PC-3 (cell line): ENCODE measurements at regions not wholly inside any gene's neighbourhood (a gene's known extent, or its start where the extent isn't known, plus 50 kb on each side); places are given as distances from the start of the nearest gene placed in this dataset.

Source experiments
- ATAC-seq: fragments of 200-7000 bp; cut with Tn5 transposase; 2 replicates; pipeline ENCODE4 v1.9.1; 2020; ENCODE audit warnings: mild to moderate bottlenecking, moderate library complexity
- BruUV-seq: library from RNA; stranded (reverse); fragments of 400-500 nt; replicated peaks from 2 replicates; lab custom pipeline; 2021; lab: Mats Ljungman, UMichigan
- CTCF ChIA-PET: fragments of 300-600 bp; sonication (Branson Sonifier 250); formaldehyde crosslinking; loops from one replicate; lab custom pipeline; 2022; ENCODE audit warnings: antibody characterized with exemption; lab: Charles Lee
- POLR2A ChIA-PET: fragments of 300-600 bp; sonication (Branson Sonifier 250); formaldehyde crosslinking; loops from one replicate; lab custom pipeline; 2022; ENCODE audit warnings: antibody characterized with exemption; ENCODE audit not compliant: unreplicated experiment; lab: Charles Lee
- DNase-seq: peaks from one replicate; pipeline ENCODE4 v3.0.0-alpha.2; 2015
- H2AFZ ChIP-seq: fragments of 300-600 bp; sonication (generic); 2 replicates; pipeline ENCODE4 v1.6.0; 2016; ENCODE audit warnings: antibody characterized with exemption, low read length
- H3F3A ChIP-seq: fragments of 300-600 bp; sonication (generic); one replicate; pipeline ENCODE4 v1.6.0; 2017; ENCODE audit warnings: antibody characterized with exemption, low read length, control low read depth, mild to moderate bottlenecking; ENCODE audit not compliant: unreplicated experiment
- H3K27ac ChIP-seq: fragments of 300-600 bp; sonication (generic); 2 replicates; pipeline ENCODE4 v1.5.1; 2016; ENCODE audit warnings: mild to moderate bottlenecking, low read length
- H3K27me3 ChIP-seq: fragments of 300-600 bp; sonication (generic); 2 replicates; pipeline ENCODE4 v1.6.1; 2016; ENCODE audit warnings: low read length, mixed read lengths
- H3K36me3 ChIP-seq: fragments of 300-600 bp; sonication (generic); 2 replicates; pipeline ENCODE4 v1.6.1; 2016; ENCODE audit warnings: low read depth, mixed run types, low read length, mixed read lengths
- H3K4me1 ChIP-seq: fragments of 300-600 bp; sonication (generic); 2 replicates; pipeline ENCODE4 v1.5.1; 2016; ENCODE audit warnings: low read length; ENCODE audit not compliant: insufficient read depth
- H3K4me2 ChIP-seq: fragments of 300-600 bp; sonication (generic); 2 replicates; pipeline ENCODE4 v1.6.0; 2016; ENCODE audit warnings: low read length
- H3K4me3 ChIP-seq: fragments of 300-600 bp; sonication (generic); 2 replicates; pipeline ENCODE4 v1.5.1; 2016; ENCODE audit warnings: mild to moderate bottlenecking, low read length, mixed read lengths
- H3K79me2 ChIP-seq: fragments of 300-600 bp; sonication (generic); 2 replicates; pipeline ENCODE4 v1.6.1; 2017; ENCODE audit warnings: low read length, mixed read lengths
- H3K9ac ChIP-seq: fragments of 300-600 bp; sonication (generic); 2 replicates; pipeline ENCODE4 v1.6.0; 2016; ENCODE audit warnings: mild to moderate bottlenecking, low read length
- H3K9me2 ChIP-seq: fragments of 300-600 bp; sonication (generic); replicated peaks from 2 replicates; pipeline ENCODE4 v1.6.1; 2016; ENCODE audit warnings: mixed run types, low read length, mixed read lengths
- H3K9me3 ChIP-seq: fragments of 300-600 bp; sonication (generic); 2 replicates; pipeline ENCODE4 v1.6.1; 2016; ENCODE audit warnings: low read length, mixed read lengths
- H4K20me1 ChIP-seq: fragments of 300-600 bp; sonication (generic); 2 replicates; pipeline ENCODE4 v1.6.1; 2016; ENCODE audit warnings: low read length, mixed read lengths
- EZH2 ChIP-seq: fragments of 300-600 bp; sonication (generic); IDR thresholded peaks from one replicate; pipeline ENCODE4 v1.6.1; 2017; ENCODE audit warnings: antibody characterized with exemption, mild to moderate bottlenecking, low read length; ENCODE audit not compliant: unreplicated experiment
- EZH2phosphoT487 ChIP-seq: fragments of 300-600 bp; sonication (generic); IDR thresholded peaks from 2 replicates; pipeline ENCODE4 v1.6.1; 2018; ENCODE audit warnings: mild to moderate bottlenecking, antibody characterized with exemption, low read length, borderline replicate concordance
- intact Hi-C: fragments of 100-400 bp; cut with micrococcal nuclease; formaldehyde crosslinking; loops from 2 replicates; pipeline ENCODE4 v1.9.0; 2023
- TF ChIP-seq, protein P1 (sequence below): fragments of 300-600 bp; sonication (generic); conservative IDR thresholded peaks from 2 replicates; pipeline ENCODE4 v1.5.1; 2017; ENCODE audit warnings: antibody characterized with exemption, low read depth, mild to moderate bottlenecking, low read length

DNA sequence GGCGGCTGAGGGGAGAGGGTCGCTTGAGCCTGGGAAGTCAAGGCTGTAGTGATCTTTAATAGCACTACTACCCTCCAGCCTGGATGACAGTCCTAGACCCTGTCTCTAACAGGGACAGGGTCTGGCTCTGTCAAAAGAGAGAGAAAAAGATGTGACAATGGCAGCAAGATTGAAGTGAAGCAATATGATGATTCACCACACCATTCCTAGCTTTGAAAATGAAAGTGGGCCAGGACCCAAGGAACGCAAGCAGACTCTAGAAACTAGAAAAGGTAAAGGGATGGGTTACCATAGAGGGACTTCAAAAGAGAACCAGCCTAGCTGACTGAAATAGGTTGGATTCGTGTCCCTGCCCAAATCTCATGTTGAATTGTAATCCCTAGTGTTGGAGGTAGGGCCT is 426.9 kb downstream of the HTR1B start:
- H3K4me3 ChIP-seq: no peak overlapping the region
- CTCF ChIA-PET: no interaction called here
- H3F3A ChIP-seq: no peaks in the 10 kb centered on the region
- H3K79me2 ChIP-seq: no peaks in the 10 kb centered on the region
- ATAC-seq: no peak
- no peaks in the 10 kb centered on the region for H3K27me3 ChIP-seq
- H3K9me3 ChIP-seq: no peaks in the 10 kb centered on the region
- no peak overlapping the region for H3K4me2 ChIP-seq
- no peak overlapping the region for H3K9ac ChIP-seq
- no peak for DNase-seq
- no peaks in the 10 kb centered on the region for H3K36me3 ChIP-seq
- intact Hi-C loops: no loop called here
- H2AFZ ChIP-seq: no peak overlapping the region
- POLR2A ChIA-PET: no interaction called here
- H4K20me1 ChIP-seq: no peaks in the 10 kb centered on the region
- no peaks in the 10 kb centered on the region for H3K9me2 ChIP-seq
- TF ChIP-seq EZH2phosphoT487 (no peak), EZH2 (no peak)
- TF ChIP-seq, protein P1, sequence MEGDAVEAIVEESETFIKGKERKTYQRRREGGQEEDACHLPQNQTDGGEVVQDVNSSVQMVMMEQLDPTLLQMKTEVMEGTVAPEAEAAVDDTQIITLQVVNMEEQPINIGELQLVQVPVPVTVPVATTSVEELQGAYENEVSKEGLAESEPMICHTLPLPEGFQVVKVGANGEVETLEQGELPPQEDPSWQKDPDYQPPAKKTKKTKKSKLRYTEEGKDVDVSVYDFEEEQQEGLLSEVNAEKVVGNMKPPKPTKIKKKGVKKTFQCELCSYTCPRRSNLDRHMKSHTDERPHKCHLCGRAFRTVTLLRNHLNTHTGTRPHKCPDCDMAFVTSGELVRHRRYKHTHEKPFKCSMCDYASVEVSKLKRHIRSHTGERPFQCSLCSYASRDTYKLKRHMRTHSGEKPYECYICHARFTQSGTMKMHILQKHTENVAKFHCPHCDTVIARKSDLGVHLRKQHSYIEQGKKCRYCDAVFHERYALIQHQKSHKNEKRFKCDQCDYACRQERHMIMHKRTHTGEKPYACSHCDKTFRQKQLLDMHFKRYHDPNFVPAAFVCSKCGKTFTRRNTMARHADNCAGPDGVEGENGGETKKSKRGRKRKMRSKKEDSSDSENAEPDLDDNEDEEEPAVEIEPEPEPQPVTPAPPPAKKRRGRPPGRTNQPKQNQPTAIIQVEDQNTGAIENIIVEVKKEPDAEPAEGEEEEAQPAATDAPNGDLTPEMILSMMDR: no peak
- no peaks in the 10 kb centered on the region for H3K4me1 ChIP-seq
- no peak overlapping the region for H3K27ac ChIP-seq
- BruUV-seq: no TSS peak

DNA sequence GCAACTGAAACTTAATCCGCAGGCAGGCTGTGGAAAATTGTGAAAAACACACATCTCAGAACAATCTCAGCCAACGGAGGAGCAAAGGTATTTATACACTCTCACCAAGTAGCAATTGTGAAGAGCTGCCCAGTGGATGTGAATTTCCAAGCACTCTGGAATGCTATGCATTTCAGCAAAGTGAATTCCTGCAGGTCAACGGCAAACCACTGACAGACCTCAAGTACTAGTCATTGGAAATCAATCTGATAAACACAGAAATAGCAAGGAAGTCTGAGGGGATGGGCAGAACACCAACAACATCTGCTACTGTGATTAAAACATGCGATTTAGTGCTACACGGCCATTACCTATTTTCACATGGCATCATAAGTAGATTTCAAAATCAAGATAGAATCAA is 429.1 kb downstream of the HTR1B start:
- BruUV-seq: no TSS peak

DNA sequence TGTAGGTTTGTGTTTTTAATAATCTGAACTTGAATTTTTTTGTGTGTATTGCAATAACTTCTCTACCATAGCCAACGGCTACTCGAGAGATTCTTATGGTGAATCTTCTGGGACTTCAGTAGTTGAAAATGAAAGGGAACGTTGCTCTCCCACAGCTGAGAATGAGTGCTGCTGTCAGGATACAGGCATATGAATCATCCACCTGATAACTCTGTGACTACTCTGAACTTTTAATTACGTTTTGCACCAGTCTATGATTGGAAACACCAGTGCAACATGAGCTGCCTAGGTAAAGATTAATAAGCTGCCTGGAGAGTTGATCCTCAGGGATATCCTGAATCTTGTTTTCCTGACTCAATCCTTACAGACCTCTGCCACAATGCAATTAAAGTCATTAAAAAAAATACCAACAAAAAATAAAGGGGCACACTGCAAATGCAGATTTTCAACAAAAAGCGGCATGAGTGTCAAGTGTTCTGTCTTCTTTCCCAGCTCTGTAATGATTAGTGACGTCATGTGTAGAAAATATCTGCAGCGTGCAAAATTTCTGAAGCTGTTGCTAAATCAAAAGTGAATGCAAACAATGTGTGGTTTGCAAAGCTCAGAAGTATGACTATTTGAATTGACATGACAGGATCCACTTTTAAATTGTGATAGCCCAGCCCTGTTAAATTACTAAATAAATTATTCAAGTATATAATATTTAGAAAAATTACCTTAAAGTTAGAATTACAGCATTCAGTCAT is 432.2 kb downstream of the HTR1B start:
- ATAC-seq: no peak
- Histone ChIP-seq H3K9me2 (no peaks in the 10 kb centered on the region), H3F3A (no peaks in the 10 kb centered on the region), H3K4me1 (no peaks in the 10 kb centered on the region), H3K27ac (no peak overlapping the region), H3K4me2 (no peak overlapping the region), H3K36me3 (no peaks in the 10 kb centered on the region), H3K27me3 (no peaks in the 10 kb centered on the region), H3K9ac (no peak overlapping the region), H4K20me1 (no peaks in the 10 kb centered on the region), H3K79me2 (no peaks in the 10 kb centered on the region), H2AFZ (no peak overlapping the region), H3K4me3 (no peak overlapping the region), H3K9me3 (no peaks in the 10 kb centered on the region)
- CTCF ChIA-PET: no interaction called here
- no TSS peak for BruUV-seq
- no peak for DNase-seq
- TF ChIP-seq EZH2phosphoT487 (no peak), EZH2 (no peak)
- TF ChIP-seq, protein P1: no peak
- POLR2A ChIA-PET: no interaction called here
- intact Hi-C loops: no loop called here

More for the DNA sequence above, 429.1 kb downstream of the HTR1B start:
- Histone ChIP-seq H3K4me2 (no peak overlapping the region), H3K79me2 (no peaks in the 10 kb centered on the region), H2AFZ (no peak overlapping the region), H3K27me3 (no peaks in the 10 kb centered on the region), H3K4me3 (no peak overlapping the region), H3K4me1 (no peaks in the 10 kb centered on the region), H4K20me1 (no peaks in the 10 kb centered on the region), H3F3A (no peaks in the 10 kb centered on the region), H3K27ac (no peak overlapping the region), H3K9me3 (no peaks in the 10 kb centered on the region), H3K9ac (no peak overlapping the region), H3K9me2 (no peaks in the 10 kb centered on the region), H3K36me3 (no peaks in the 10 kb centered on the region)
- POLR2A ChIA-PET: no interaction called here
- CTCF ChIA-PET: no interaction called here
- ATAC-seq (no peak), DNase-seq (no peak)
- intact Hi-C loops: no loop called here
- TF ChIP-seq EZH2phosphoT487 (no peak), EZH2 (no peak)
- TF ChIP-seq, protein P1: no peak
